GM12878 (cell line): ENCODE measurements at regions not wholly inside any gene's neighbourhood (a gene's known extent, or its start where the extent isn't known, plus 50 kb on each side); places are given as distances from the start of the nearest gene placed in this dataset.

Experiments used
- ATAC-seq: fragments of 200-7000 bp; cut with Tn5 transposase; 3 replicates; pipeline ENCODE4 v1.9.1; 2020; ENCODE audit warnings: mild to moderate bottlenecking, moderate library complexity
- BruUV-seq: library from RNA; stranded (reverse); fragments of 400-500 nt; replicated peaks from 2 replicates; lab custom pipeline; 2021; lab: Mats Ljungman, UMichigan
- CTCF ChIA-PET: fragments of 300-600 bp; sonication (Branson Sonifier 250); formaldehyde crosslinking; extraction: SDS; loops from one replicate; lab custom pipeline; 2021; ENCODE audit warnings: inconsistent platforms; lab: Yijun Ruan, JAX
- POLR2A ChIA-PET: fragments of 350-600 bp; formaldehyde crosslinking; extraction: SDS; loops from one replicate; lab custom pipeline; 2021; ENCODE audit warnings: inconsistent platforms; lab: Charles Lee
- RAD21 ChIA-PET: fragments of 300-600 bp; sonication (Branson Sonifier 250); formaldehyde crosslinking; loops from one replicate; lab custom pipeline; 2023; ENCODE audit warnings: antibody characterized with exemption; ENCODE audit not compliant: unreplicated experiment; lab: Charles Lee
- SMC1A ChIA-PET: fragments of 300-600 bp; sonication (Branson Sonifier 250); formaldehyde crosslinking; loops from one replicate; lab custom pipeline; 2023; ENCODE audit not compliant: unreplicated experiment, uncharacterized antibody; lab: Charles Lee
- DNase-seq: peaks from one replicate; pipeline ENCODE4 v3.0.0-alpha.2; 2011; ENCODE audit warnings: low read depth, low spot score
- FAIRE-seq: peaks from 3 replicates; lab custom pipeline; 2011; peaks lifted over from hg19 to GRCh38; lab: Jason Lieb, UNC
- H2AFZ ChIP-seq: 2 replicates; pipeline ENCODE4 v1.6.0; 2011; ENCODE audit warnings: low read depth, low read length, control low read depth; ENCODE audit not compliant: control insufficient read depth
- H3K27ac ChIP-seq: 2 replicates; pipeline ENCODE4 v1.5.1; 2011; ENCODE audit warnings: control low read depth; ENCODE audit not compliant: control insufficient read depth, insufficient read depth
- H3K27me3 ChIP-seq, 2 experiments: replicated peaks in 1 of 2; 2 replicates each; pipeline versions ENCODE4 v1.6.0 to v1.6.1; 2011; ENCODE audit warnings: low read length in 1 of 2; ENCODE audit not compliant: control insufficient read depth in 2 of 2, insufficient read depth in 2 of 2
- H3K36me3 ChIP-seq, 2 experiments: 2 replicates each; pipeline ENCODE4 v1.5.1; 2011; ENCODE audit warnings: low read length in 1 of 2; ENCODE audit not compliant: control insufficient read depth in 2 of 2, insufficient read depth in 2 of 2
- H3K4me1 ChIP-seq: 2 replicates; pipeline ENCODE4 v1.6.1; 2011; ENCODE audit warnings: mild to moderate bottlenecking, low read length, moderate library complexity, mixed read lengths; ENCODE audit not compliant: control insufficient read depth, insufficient read depth
- H3K4me2 ChIP-seq: 2 replicates; pipeline ENCODE4 v1.6.0; 2011; ENCODE audit warnings: control low read depth; ENCODE audit not compliant: control insufficient read depth, insufficient read depth
- H3K4me3 ChIP-seq: fragments of 200-600 bp; sonication (generic); 2 replicates; pipeline ENCODE4 v1.5.1; 2016
- H3K79me2 ChIP-seq: 2 replicates; pipeline ENCODE4 v1.6.0; 2011; ENCODE audit warnings: low read length; ENCODE audit not compliant: control insufficient read depth, insufficient read depth
- H3K9ac ChIP-seq: 2 replicates; pipeline ENCODE4 v1.8.0; 2011; ENCODE audit warnings: low read length, control low read depth, mixed read lengths; ENCODE audit not compliant: control insufficient read depth, insufficient read depth
- H3K9me3 ChIP-seq: replicated peaks from 3 replicates; pipeline ENCODE4 v1.5.1; 2011; ENCODE audit warnings: mild to moderate bottlenecking, low read length; ENCODE audit not compliant: control insufficient read depth, insufficient read depth
- H4K20me1 ChIP-seq: 2 replicates; pipeline ENCODE4 v1.6.0; 2011; ENCODE audit not compliant: control insufficient read depth, insufficient read depth
- CEBPB ChIP-seq, 2 experiments: fragments of 150-350 bp in 1 of 2; IDR thresholded peaks; 2 replicates each; pipeline ENCODE4 v1.6.1; 2012 to 2014; ENCODE audit warnings: low read depth in 2 of 2, low read length in 2 of 2, borderline replicate concordance in 1 of 2, inconsistent platforms in 1 of 2
- NFYB ChIP-seq: IDR thresholded peaks from 2 replicates; pipeline ENCODE4 v1.6.1; 2011; ENCODE audit warnings: low read depth, mild to moderate bottlenecking, low read length, improper control_type of control experiment, moderate library complexity; ENCODE audit not compliant: insufficient read depth
- SMARCA5 ChIP-seq: fragments of 450-650 bp; IDR thresholded peaks from 2 replicates; pipeline ENCODE4 v1.6.1; 2017; ENCODE audit warnings: mild to moderate bottlenecking
- TAF1 ChIP-seq: IDR thresholded peaks from 2 replicates; pipeline ENCODE4 v1.6.1; 2011; ENCODE audit warnings: mild to moderate bottlenecking, low read depth, low read length, borderline replicate concordance
- WRNIP1 ChIP-seq: IDR thresholded peaks from 2 replicates; pipeline ENCODE4 v1.6.1; 2011; ENCODE audit warnings: low read depth, low read length, improper control_type of control experiment, borderline replicate concordance
- in situ Hi-C: fragments of 300-500 bp; cut with MboI; formaldehyde crosslinking; loops from 9 replicates; pipeline ENCODE4 v1.14.3; 2018; ENCODE audit warnings: mixed read lengths
- intact Hi-C: fragments of 100-400 bp; cut with micrococcal nuclease; formaldehyde crosslinking; loops from one replicate; pipeline ENCODE4 v1.14.2; 2022; ENCODE audit not compliant: unreplicated experiment
- TF ChIP-seq, protein P1 (sequence below): IDR thresholded peaks from 2 replicates; pipeline ENCODE4 v1.6.1; 2011; ENCODE audit warnings: borderline replicate concordance, low read depth, mild to moderate bottlenecking, moderate library complexity, low read length; ENCODE audit not compliant: insufficient read depth, poor library complexity, severe bottlenecking
- TF ChIP-seq, protein P2 (sequence below): IDR thresholded peaks from 2 replicates; pipeline ENCODE4 v1.6.1; 2012; ENCODE audit warnings: low read depth, low read length, improper control_type of control experiment

- DNase-seq (no peak), ATAC-seq (no peak)
- H3K4me3 ChIP-seq, result no peak overlapping the region
- BruUV-seq, result no TSS peak
- ChIA-PET POLR2A (no interaction called here), RAD21 (no interaction called here), CTCF (no interaction called here)
- H3K9me3 ChIP-seq, result no peaks in the 10 kb centered on the region; the same call in 2 of the 3 replicates
- H3K36me3 ChIP-seq, result no peaks in the 10 kb centered on the region
- no peaks in the 10 kb centered on the region for H3K27me3 ChIP-seq
- TF ChIP-seq, protein P1, sequence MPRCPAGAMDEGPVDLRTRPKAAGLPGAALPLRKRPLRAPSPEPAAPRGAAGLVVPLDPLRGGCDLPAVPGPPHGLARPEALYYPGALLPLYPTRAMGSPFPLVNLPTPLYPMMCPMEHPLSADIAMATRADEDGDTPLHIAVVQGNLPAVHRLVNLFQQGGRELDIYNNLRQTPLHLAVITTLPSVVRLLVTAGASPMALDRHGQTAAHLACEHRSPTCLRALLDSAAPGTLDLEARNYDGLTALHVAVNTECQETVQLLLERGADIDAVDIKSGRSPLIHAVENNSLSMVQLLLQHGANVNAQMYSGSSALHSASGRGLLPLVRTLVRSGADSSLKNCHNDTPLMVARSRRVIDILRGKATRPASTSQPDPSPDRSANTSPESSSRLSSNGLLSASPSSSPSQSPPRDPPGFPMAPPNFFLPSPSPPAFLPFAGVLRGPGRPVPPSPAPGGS, result no peak
- no peak for TF ChIP-seq NFYB
- no peak for TF ChIP-seq CEBPB (IDR thresholded peaks at IDR 0.05; ENCODE audit: borderline replicate concordance in 1 of 2, low read depth in 2 of 2, low read length in 2 of 2)
- no peak for TF ChIP-seq WRNIP1
- TF ChIP-seq, protein P2, sequence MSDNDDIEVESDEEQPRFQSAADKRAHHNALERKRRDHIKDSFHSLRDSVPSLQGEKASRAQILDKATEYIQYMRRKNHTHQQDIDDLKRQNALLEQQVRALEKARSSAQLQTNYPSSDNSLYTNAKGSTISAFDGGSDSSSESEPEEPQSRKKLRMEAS, result no peak
- TF ChIP-seq SMARCA5, result no peak
- no peak for TF ChIP-seq TAF1
- TF ChIP-seq, all 136 proteins: peak for 0
- Histone ChIP-seq H2AFZ (no peak overlapping the region), H3K9ac (no peak overlapping the region), H3K4me2 (no peak overlapping the region), H3K4me1 (no peaks in the 10 kb centered on the region), H3K27ac (no peak overlapping the region), H3K79me2 (no peaks in the 10 kb centered on the region), H4K20me1 (no peaks in the 10 kb centered on the region)
- in situ Hi-C loops, result no loop called here
- intact Hi-C loops, result no loop called here
- SMC1A ChIA-PET, result no interaction called here
- FAIRE-seq, result no peak
These were observed 163.5 kb upstream of the SPIN4 start for GRCh38 chrX:63514569-63515080.
